H9 (cell line): ENCODE measurements at regions not wholly inside any gene's neighbourhood (a gene's known extent, or its start where the extent isn't known, plus 50 kb on each side); places are given as distances from the start of the nearest gene placed in this dataset.

ENCODE experiments used
- DNase-seq: peaks from one replicate; pipeline ENCODE4 v3.0.0-alpha.2; 2017
- H2AFZ ChIP-seq: one replicate; pipeline ENCODE4 v1.6.1; 2013; ENCODE audit warnings: mild to moderate bottlenecking, low read length, control low read depth, moderate library complexity
- H2AK5ac ChIP-seq: 2 replicates; pipeline ENCODE4 v1.6.1; 2013; ENCODE audit warnings: low read length, control low read depth, mixed read lengths; ENCODE audit not compliant: insufficient read length
- H2BK120ac ChIP-seq: one replicate; pipeline ENCODE4 v1.6.1; 2013; ENCODE audit warnings: low read depth, mild to moderate bottlenecking, low read length, control low read depth, inconsistent platforms; ENCODE audit not compliant: poor library complexity, severe bottlenecking
- H2BK12ac ChIP-seq: 2 replicates; pipeline ENCODE4 v1.6.1; 2013; ENCODE audit warnings: low read length, control low read depth, mixed read lengths, low read depth; ENCODE audit not compliant: insufficient read length
- H2BK15ac ChIP-seq: 2 replicates; pipeline ENCODE4 v1.6.1; 2013; ENCODE audit warnings: low read depth, low read length, control low read depth
- H2BK20ac ChIP-seq: one replicate; pipeline ENCODE4 v1.6.1; 2013; ENCODE audit warnings: low read depth, mild to moderate bottlenecking, low read length, control low read depth, inconsistent platforms; ENCODE audit not compliant: poor library complexity, severe bottlenecking
- H2BK5ac ChIP-seq: 2 replicates; pipeline ENCODE4 v1.6.1; 2013; ENCODE audit warnings: low read length, control low read depth, mixed read lengths; ENCODE audit not compliant: insufficient read length
- H3K14ac ChIP-seq: 2 replicates; pipeline ENCODE4 v1.6.1; 2013; ENCODE audit warnings: low read length, control low read depth; ENCODE audit not compliant: insufficient read depth
- H3K18ac ChIP-seq: 2 replicates; pipeline ENCODE4 v1.6.1; 2013; ENCODE audit warnings: low read depth, mild to moderate bottlenecking, mixed read lengths, low read length, control low read depth; ENCODE audit not compliant: insufficient read length
- H3K23ac ChIP-seq: 2 replicates; pipeline ENCODE4 v1.6.1; 2013; ENCODE audit warnings: low read length, control low read depth, mixed read lengths, low read depth; ENCODE audit not compliant: insufficient read length
- H3K23me2 ChIP-seq: 2 replicates; pipeline ENCODE4 v1.6.1; 2013; ENCODE audit warnings: low read depth, mild to moderate bottlenecking, mixed read lengths, low read length, control low read depth; ENCODE audit not compliant: insufficient read length, poor library complexity, severe bottlenecking
- H3K27ac ChIP-seq: 2 replicates; pipeline ENCODE4 v1.5.1; 2013; ENCODE audit warnings: low read length, control low read depth, mixed read lengths, low read depth; ENCODE audit not compliant: insufficient read length
- H3K27me3 ChIP-seq: 2 replicates; pipeline ENCODE4 v1.6.1; 2013; ENCODE audit warnings: low read length, control low read depth, inconsistent platforms; ENCODE audit not compliant: insufficient read depth
- H3K4ac ChIP-seq: 2 replicates; pipeline ENCODE4 v1.6.1; 2013; ENCODE audit warnings: low read depth, mild to moderate bottlenecking, control low read depth, inconsistent platforms, low read length, moderate library complexity
- H3K4me1 ChIP-seq: 2 replicates; pipeline ENCODE4 v1.6.1; 2013; ENCODE audit warnings: low read length, control low read depth, inconsistent platforms; ENCODE audit not compliant: insufficient read depth
- H3K4me2 ChIP-seq: 2 replicates; pipeline ENCODE4 v1.6.1; 2013; ENCODE audit warnings: low read length, control low read depth, mixed read lengths; ENCODE audit not compliant: insufficient read length, insufficient read depth
- H3K56ac ChIP-seq: 2 replicates; pipeline ENCODE4 v1.6.1; 2013; ENCODE audit warnings: low read depth, mild to moderate bottlenecking, mixed read lengths, low read length, control low read depth; ENCODE audit not compliant: insufficient read length
- H3K79me1 ChIP-seq: 2 replicates; pipeline ENCODE4 v1.6.1; 2013; ENCODE audit warnings: low read depth, mild to moderate bottlenecking, moderate library complexity, low read length, control low read depth, inconsistent platforms; ENCODE audit not compliant: insufficient read depth, poor library complexity, severe bottlenecking
- H3K79me2 ChIP-seq: 2 replicates; pipeline ENCODE4 v1.6.1; 2013; ENCODE audit warnings: low read length, control low read depth, inconsistent platforms; ENCODE audit not compliant: insufficient read depth
- H3K9ac ChIP-seq: 2 replicates; pipeline ENCODE4 v1.6.1; 2013; ENCODE audit warnings: low read length, control low read depth, mixed read lengths; ENCODE audit not compliant: insufficient read length; ENCODE audit errors: extremely low read depth
- H3K9me3 ChIP-seq: one replicate; pipeline ENCODE4 v1.6.1; 2013; ENCODE audit warnings: low read depth, low read length, inconsistent platforms; ENCODE audit not compliant: control insufficient read depth
- H3T11ph ChIP-seq: one replicate; pipeline ENCODE4 v1.6.1; 2013; ENCODE audit warnings: mild to moderate bottlenecking, low read length, control low read depth, inconsistent platforms
- H4K20me1 ChIP-seq: one replicate; pipeline ENCODE4 v1.6.1; 2013; ENCODE audit not compliant: control insufficient read depth, insufficient read length, insufficient read depth
- H4K5ac ChIP-seq: 2 replicates; pipeline ENCODE4 v1.6.1; 2013; ENCODE audit warnings: low read depth, mild to moderate bottlenecking, mixed read lengths, low read length, control low read depth; ENCODE audit not compliant: insufficient read length
- H4K8ac ChIP-seq: replicated peaks from 2 replicates; pipeline ENCODE4 v1.6.1; 2013; ENCODE audit warnings: low read length, control low read depth, mixed read lengths, low read depth; ENCODE audit not compliant: insufficient read length
- H4K91ac ChIP-seq: 2 replicates; pipeline ENCODE4 v1.6.1; 2013; ENCODE audit warnings: low read depth, mild to moderate bottlenecking, moderate library complexity, mixed read lengths, low read length, control low read depth; ENCODE audit not compliant: insufficient read length
- H3K27ac Mint-ChIP-seq, 3 experiments: 2 replicates in 2 of 3; 3 replicates in 1 of 3; pipeline ENCODE4 v1.8.0; 2020 to 2021; ENCODE audit warnings: mixed read lengths in 3 of 3, mild to moderate bottlenecking in 1 of 3, moderate library complexity in 1 of 3
- H3K27me3 Mint-ChIP-seq: 2 replicates; pipeline ENCODE4 v1.8.0; 2021; ENCODE audit warnings: low read depth, mild to moderate bottlenecking, moderate library complexity, mixed read lengths
- H3K36me3 Mint-ChIP-seq, 3 experiments: 2 replicates in 2 of 3; 3 replicates in 1 of 3; pipeline ENCODE4 v1.8.0; 2020 to 2021; ENCODE audit warnings: low read depth in 3 of 3, mixed read lengths in 3 of 3; ENCODE audit not compliant: insufficient read depth in 1 of 3
- H3K4me1 Mint-ChIP-seq, 2 experiments: 2 replicates each; pipeline ENCODE4 v1.8.0; 2020; ENCODE audit warnings: mixed read lengths in 2 of 2
- H3K4me3 Mint-ChIP-seq, 2 experiments: 2 replicates in 1 of 2; 3 replicates in 1 of 2; pipeline ENCODE4 v1.8.0; 2020 to 2021; ENCODE audit warnings: mild to moderate bottlenecking in 2 of 2, mixed read lengths in 2 of 2, moderate library complexity in 1 of 2
- H3K9me3 Mint-ChIP-seq, 2 experiments: 2 replicates in 1 of 2; 3 replicates in 1 of 2; pipeline ENCODE4 v1.8.0; 2020; ENCODE audit warnings: mild to moderate bottlenecking in 2 of 2, mixed read lengths in 2 of 2, moderate library complexity in 1 of 2
- CTCF ChIP-seq: fragments of 200-600 bp; sonication (generic); conservative IDR thresholded peaks from 3 replicates; pipeline ENCODE4 v1.8.0; 2021; ENCODE audit warnings: antibody characterized with exemption, mild to moderate bottlenecking
- WGBS: extraction: QIAGEN DNeasy Blood & Tissue Kit; methylation state at CpG from one replicate; pipeline ENCODE4 v1.1.7; 2013; ENCODE audit warnings: missing lambda C conversion rate, low lambda C conversion rate, mixed read lengths; ENCODE audit not compliant: insufficient read length; ENCODE audit errors: extremely low coverage; 5-methylcytosine and 5-hydroxymethylcytosine counted together

- no peak overlapping the region for H3T11ph ChIP-seq
- H2AK5ac ChIP-seq = no peak overlapping the region
- H3K27ac ChIP-seq = no peak overlapping the region
- no CpG with 5 or more reads among the region's 2 CpGs for WGBS
- Mint-ChIP-seq H3K27me3 (no peaks in the 10 kb centered on the region), H3K4me1 (no peaks in the 10 kb centered on the region), H3K27ac (no peak overlapping the region), H3K36me3 (peaks cover 0 to 3% (median 3%) of the 10 kb centered on the region in 3 experiments; a peak in 1 of 7 replicates), H3K9me3 (peaks cover 77 to 83% of the 10 kb centered on the region in 2 experiments), H3K4me3 (no peak overlapping the region)
- H3K14ac ChIP-seq = no peak overlapping the region
- no peaks in the 10 kb centered on the region for H3K27me3 ChIP-seq
- no peak overlapping the region for H4K5ac ChIP-seq
- H3K23ac ChIP-seq = no peak overlapping the region
- no peak overlapping the region for H2AFZ ChIP-seq
- H3K23me2 ChIP-seq = no peaks in the 10 kb centered on the region
- H3K9me3 ChIP-seq = peaks cover 21% of the 10 kb centered on the region
- no peak overlapping the region for H3K9ac ChIP-seq
- H2BK120ac ChIP-seq = no peak overlapping the region
- no peak overlapping the region for H4K8ac ChIP-seq
- TF ChIP-seq CTCF = no peak
- no peak overlapping the region for H3K4me2 ChIP-seq
- no peak overlapping the region for H2BK5ac ChIP-seq
- H4K91ac ChIP-seq = no peak overlapping the region
- DNase-seq = no peak
- no peak overlapping the region for H2BK12ac ChIP-seq
- H3K18ac ChIP-seq = no peak overlapping the region
- H2BK20ac ChIP-seq = no peak overlapping the region
- H3K4ac ChIP-seq = no peak overlapping the region
- H2BK15ac ChIP-seq = no peak overlapping the region
- no peaks in the 10 kb centered on the region for H3K79me1 ChIP-seq
- no peaks in the 10 kb centered on the region for H3K4me1 ChIP-seq
- no peak overlapping the region for H3K56ac ChIP-seq
- no peaks in the 10 kb centered on the region for H4K20me1 ChIP-seq
- no peaks in the 10 kb centered on the region for H3K79me2 ChIP-seq
Measured at GRCh38 chrX:80206647-80207046, 192.1 kb downstream of the TBX22 start.
